Thyroid gland (tissue), 4 donors: ENCODE measurements at regions not wholly inside any gene's neighbourhood (a gene's known extent, or its start where the extent isn't known, plus 50 kb on each side); places are given as distances from the start of the nearest gene placed in this dataset.
A peak's percentile ranks its signal among the peaks of the same experiment; 100 is the strongest.

Experiments
- DNase-seq, 2 donors: peaks; one replicate each; pipeline ENCODE4 v3.0.0-alpha.2; 2019
- H3K27ac ChIP-seq, 3 donors: fragments of 200-600 bp; sonication (generic); 1 replicate in 2 of 3; 2 replicates in 1 of 3; pipeline ENCODE4 v1.5.1; 2016 to 2019; ENCODE audit warnings: mild to moderate bottlenecking in 1 of 3, moderate library complexity in 1 of 3
- H3K27me3 ChIP-seq: fragments of 200-600 bp; sonication (generic); one replicate; pipeline ENCODE4 v1.5.1; 2019
- H3K36me3 ChIP-seq, 2 donors: fragments of 200-600 bp; sonication (generic); one replicate each; pipeline ENCODE4 v1.5.1; 2016 to 2019
- H3K4me1 ChIP-seq, 2 donors: fragments of 200-600 bp; sonication (generic); one replicate each; pipeline ENCODE4 v1.5.1; 2017 to 2019
- H3K4me3 ChIP-seq, 3 donors: fragments of 200-600 bp; sonication (generic); replicated peaks in 1 of 3; 1 replicate in 2 of 3; 2 replicates in 1 of 3; pipeline ENCODE4 v1.5.1; 2016; ENCODE audit warnings: mild to moderate bottlenecking in 1 of 3
- H3K9me3 ChIP-seq: fragments of 200-600 bp; sonication (generic); one replicate; pipeline ENCODE4 v1.5.1; 2017
- POLR2A ChIP-seq, 2 donors: fragments of 450-650 bp; IDR thresholded peaks; one replicate each; pipeline ENCODE4 v1.6.1; 2017; ENCODE audit warnings: antibody characterized with exemption in 2 of 2, mild to moderate bottlenecking in 2 of 2, moderate library complexity in 1 of 2
- WGBS, 2 donors: methylation state at CpG; one replicate each; pipeline ENCODE4 v1.1.5; 2017; 5-methylcytosine and 5-hydroxymethylcytosine counted together
- intact Hi-C: fragments of 100-400 bp; cut with DNase I; formaldehyde crosslinking; loops from one replicate; pipeline ENCODE4 v1.15.1; 2023
- TF ChIP-seq, protein P1 (sequence below), 6 experiments: fragments of 200-600 bp in 3 of 6; fragments of 450-650 bp in 3 of 6; sonication (generic) in 3 of 6; IDR thresholded peaks; one replicate each; pipeline ENCODE4 v1.5.1; 2016 to 2019; ENCODE audit warnings: antibody characterized with exemption in 6 of 6, mild to moderate bottlenecking in 2 of 6, inconsistent platforms in 1 of 6, moderate library complexity in 1 of 6

DNA sequence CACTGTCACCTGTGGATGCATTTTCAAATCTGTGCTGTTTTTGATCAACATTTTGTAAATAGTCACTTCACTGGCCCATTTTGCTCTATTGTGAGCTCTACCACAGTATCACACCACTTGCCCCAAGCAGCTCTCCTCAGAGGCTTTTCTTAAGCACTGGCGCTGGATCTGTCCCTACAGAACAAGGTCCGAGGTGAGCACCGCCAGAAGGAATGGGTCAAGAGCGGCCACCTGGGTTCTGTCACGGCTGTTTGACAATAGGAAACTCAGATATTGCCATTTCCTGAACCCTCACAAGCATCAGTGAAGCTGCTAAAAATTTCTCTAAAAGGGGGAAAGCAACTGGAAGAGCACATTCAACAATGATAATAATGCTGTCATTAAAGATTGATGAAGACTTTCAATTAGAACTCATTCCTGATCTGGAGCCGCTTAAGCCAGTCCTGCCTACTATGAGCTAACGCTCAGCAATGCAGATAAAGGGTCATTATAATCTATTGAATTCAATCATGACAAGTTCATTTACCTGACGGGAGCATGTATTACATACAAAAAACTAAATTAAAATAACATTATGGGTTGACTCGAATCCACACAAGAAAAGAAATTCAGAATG is 514.0 kb downstream of the GALR1 start:
- WGBS, 2 donors = 54 to 60% methylated on average over 9 of the region's 9 CpGs
- DNase-seq = no peak
- no peak for TF ChIP-seq POLR2A (IDR thresholded peaks at IDR 0.05)
- TF ChIP-seq, protein P1, sequence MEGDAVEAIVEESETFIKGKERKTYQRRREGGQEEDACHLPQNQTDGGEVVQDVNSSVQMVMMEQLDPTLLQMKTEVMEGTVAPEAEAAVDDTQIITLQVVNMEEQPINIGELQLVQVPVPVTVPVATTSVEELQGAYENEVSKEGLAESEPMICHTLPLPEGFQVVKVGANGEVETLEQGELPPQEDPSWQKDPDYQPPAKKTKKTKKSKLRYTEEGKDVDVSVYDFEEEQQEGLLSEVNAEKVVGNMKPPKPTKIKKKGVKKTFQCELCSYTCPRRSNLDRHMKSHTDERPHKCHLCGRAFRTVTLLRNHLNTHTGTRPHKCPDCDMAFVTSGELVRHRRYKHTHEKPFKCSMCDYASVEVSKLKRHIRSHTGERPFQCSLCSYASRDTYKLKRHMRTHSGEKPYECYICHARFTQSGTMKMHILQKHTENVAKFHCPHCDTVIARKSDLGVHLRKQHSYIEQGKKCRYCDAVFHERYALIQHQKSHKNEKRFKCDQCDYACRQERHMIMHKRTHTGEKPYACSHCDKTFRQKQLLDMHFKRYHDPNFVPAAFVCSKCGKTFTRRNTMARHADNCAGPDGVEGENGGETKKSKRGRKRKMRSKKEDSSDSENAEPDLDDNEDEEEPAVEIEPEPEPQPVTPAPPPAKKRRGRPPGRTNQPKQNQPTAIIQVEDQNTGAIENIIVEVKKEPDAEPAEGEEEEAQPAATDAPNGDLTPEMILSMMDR (IDR thresholded peaks at IDR 0.05) = no peak

DNA sequence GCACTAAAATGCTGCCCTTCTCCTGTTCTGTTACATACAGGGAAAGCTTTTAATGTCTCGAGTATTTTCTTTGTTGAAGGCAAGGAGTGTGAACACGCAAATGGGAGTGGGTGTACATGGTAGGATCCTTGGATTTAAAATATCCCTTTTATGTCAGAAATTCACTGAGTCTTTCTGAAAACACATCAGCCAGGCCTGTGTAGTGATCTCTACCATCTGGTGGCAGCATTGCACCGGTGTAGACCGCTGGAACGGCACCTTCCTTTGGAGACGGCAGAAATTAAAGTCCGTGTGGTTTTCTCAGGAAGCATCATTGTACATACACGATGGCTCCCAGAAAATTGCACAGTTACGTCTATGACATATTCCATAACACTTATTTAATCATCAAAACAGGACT is 515.8 kb downstream of the GALR1 start:
- Histone ChIP-seq H3K27me3 (no peaks in the 10 kb centered on the region), H3K4me3 (no peak overlapping the region), H3K9me3 (no peaks in the 10 kb centered on the region), H3K27ac (no peak overlapping the region), H3K36me3 (no peaks in the 10 kb centered on the region), H3K4me1 (no peaks in the 10 kb centered on the region)
- TF ChIP-seq, protein P1 (IDR thresholded peaks at IDR 0.05) = peak in 1 of 6 experiments; percentile 23
- no peak for TF ChIP-seq POLR2A (IDR thresholded peaks at IDR 0.05)
- peak in 1 of 2 donors; percentile 7 for DNase-seq
- intact Hi-C loops = no loop called here
- 13% methylated on average over 9 of the region's 9 CpGs for WGBS, 2 donors

More for the DNA sequence above, 514.0 kb downstream of the GALR1 start:
- Histone ChIP-seq H3K4me3 (no peak overlapping the region), H3K4me1 (no peaks in the 10 kb centered on the region), H3K9me3 (no peaks in the 10 kb centered on the region), H3K36me3 (no peaks in the 10 kb centered on the region), H3K27me3 (no peaks in the 10 kb centered on the region), H3K27ac (no peak overlapping the region)
- intact Hi-C loops = no loop called here

DNA sequence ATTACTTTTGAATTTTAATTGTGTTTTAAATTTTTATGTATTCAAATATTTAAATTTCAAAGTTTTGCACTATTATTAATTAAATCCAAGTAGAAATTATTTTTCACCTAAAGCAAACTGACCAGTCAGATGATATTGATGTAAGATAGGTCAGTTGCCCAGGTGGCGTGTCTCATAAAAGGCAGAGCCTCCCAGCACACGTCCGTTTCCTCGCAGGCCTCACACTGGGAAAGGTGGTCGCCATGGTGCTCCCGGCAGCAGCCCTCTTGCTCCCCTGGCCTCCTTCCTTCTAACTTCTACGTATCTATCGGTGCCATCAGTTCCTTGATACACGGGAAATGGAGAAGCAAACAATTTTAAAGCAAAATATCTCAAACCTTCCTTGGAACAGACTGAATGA is 516.8 kb downstream of the GALR1 start:
- H3K36me3 ChIP-seq = no peaks in the 10 kb centered on the region
- no peaks in the 10 kb centered on the region for H3K9me3 ChIP-seq
- H3K4me3 ChIP-seq = no peak overlapping the region
- WGBS, 2 donors = 78 to 81% methylated on average over 9 of the region's 9 CpGs
- intact Hi-C loops = no loop called here
- no peaks in the 10 kb centered on the region for H3K4me1 ChIP-seq
- no peak for TF ChIP-seq POLR2A (IDR thresholded peaks at IDR 0.05)
- TF ChIP-seq, protein P1 (IDR thresholded peaks at IDR 0.05) = no peak
- H3K27me3 ChIP-seq = no peaks in the 10 kb centered on the region
- no peak for DNase-seq
- H3K27ac ChIP-seq = no peak overlapping the region

DNA sequence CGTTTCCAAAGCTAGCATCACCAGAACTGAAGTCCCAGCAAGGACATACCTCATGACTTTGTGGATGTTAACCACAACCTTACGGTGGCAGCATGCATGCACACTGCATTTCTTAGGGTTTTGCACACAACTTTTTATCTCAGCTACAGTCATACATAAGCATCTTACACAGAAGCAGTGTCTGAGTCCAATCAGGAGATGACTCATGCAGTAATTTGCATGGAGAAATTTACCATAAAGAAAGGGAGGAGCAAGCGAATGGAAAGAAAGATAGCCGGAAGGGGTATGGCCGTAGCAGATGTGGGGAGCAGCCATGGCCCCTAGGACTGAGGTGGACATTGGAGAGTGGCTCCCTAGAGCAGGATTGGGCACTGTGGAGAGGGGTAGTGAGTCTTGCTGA is 522.5 kb downstream of the GALR1 start:
- TF ChIP-seq, protein P1 (IDR thresholded peaks at IDR 0.05) = no peak
- TF ChIP-seq POLR2A (IDR thresholded peaks at IDR 0.05) = no peak
- Histone ChIP-seq H3K36me3 (no peaks in the 10 kb centered on the region), H3K27ac (no peak overlapping the region), H3K4me3 (no peak overlapping the region), H3K9me3 (no peaks in the 10 kb centered on the region), H3K27me3 (no peaks in the 10 kb centered on the region), H3K4me1 (no peaks in the 10 kb centered on the region)
- 81 to 85% methylated on average over 5 of the region's 5 CpGs for WGBS, 2 donors
- intact Hi-C loops = no loop called here
- no peak for DNase-seq

DNA sequence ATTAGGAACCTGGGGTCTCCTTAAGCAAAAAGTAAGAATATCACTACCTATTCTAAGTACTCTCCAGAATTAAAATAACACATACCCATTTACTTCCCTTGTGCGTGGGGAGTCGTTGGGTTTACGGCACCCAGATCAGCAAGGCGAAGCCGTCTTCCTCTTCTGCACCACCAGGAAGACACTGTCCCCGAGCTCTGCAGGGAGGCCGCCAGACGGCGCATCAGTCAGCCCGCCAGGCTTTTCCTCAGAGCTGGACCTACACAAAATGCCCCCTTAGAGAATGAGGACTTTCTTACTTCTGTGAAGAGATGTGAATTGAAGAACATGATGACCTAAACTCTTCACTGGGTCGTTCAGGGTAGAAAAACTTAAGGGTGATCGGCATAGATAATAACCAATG is 526.5 kb downstream of the GALR1 start:
- no peaks in the 10 kb centered on the region for H3K27me3 ChIP-seq
- H3K9me3 ChIP-seq = no peaks in the 10 kb centered on the region
- no peaks in the 10 kb centered on the region for H3K4me1 ChIP-seq
- no peak for DNase-seq
- no peak overlapping the region for H3K27ac ChIP-seq
- H3K36me3 ChIP-seq = no peaks in the 10 kb centered on the region
- H3K4me3 ChIP-seq = no peak overlapping the region
- TF ChIP-seq, protein P1 (IDR thresholded peaks at IDR 0.05) = no peak
- TF ChIP-seq POLR2A (IDR thresholded peaks at IDR 0.05) = no peak
- 88 to 90% methylated on average over 12 of the region's 12 CpGs for WGBS, 2 donors
- intact Hi-C loops = no loop called here
